HG02798 (cell line): ENCODE measurements at regions not wholly inside any gene's neighbourhood (a gene's known extent, or its start where the extent isn't known, plus 50 kb on each side); places are given as distances from the start of the nearest gene placed in this dataset.
"Not testable (repeated sequence)": the region's sequence is repeated elsewhere in the genome, so short reads cannot be mapped to it uniquely, and the experiment has no call there.

Experiments used
- ATAC-seq: cut with Tn5 transposase; IDR thresholded peaks from one replicate; pipeline ENCODE4 v1.9.1; 2021; ENCODE audit warnings: mild to moderate bottlenecking; ENCODE audit not compliant: unreplicated experiment, poor library complexity

DNA sequence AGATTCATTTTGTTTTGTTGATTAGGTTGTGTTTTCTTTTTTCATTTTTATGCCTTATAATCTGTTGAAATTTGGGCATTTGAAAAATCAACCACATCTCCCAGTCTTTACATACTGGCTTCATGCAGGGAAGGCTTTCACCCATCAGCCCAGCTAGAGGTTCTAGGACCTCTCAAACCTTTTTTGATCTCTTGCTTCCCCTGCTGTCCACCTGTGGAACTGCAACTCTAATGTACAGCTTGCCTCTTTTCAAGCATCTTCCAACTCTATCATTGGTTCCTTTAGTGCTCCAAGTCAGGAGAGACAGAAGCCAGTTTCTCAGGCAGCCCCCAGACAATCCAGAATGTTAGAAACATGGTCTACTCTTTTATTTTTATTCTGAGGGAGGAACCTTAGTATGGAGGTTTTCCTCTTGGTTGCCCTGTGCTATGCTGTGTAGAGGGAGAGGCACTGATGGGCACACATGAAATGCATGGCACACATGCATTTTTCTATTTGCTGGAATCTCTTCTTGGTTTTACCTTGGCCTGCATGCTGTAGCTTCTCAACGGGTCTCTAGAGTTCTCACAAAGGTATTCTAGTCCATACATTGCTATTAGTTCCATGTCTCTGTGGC is 107.2 kb upstream of the L3MBTL4 start:
- ATAC-seq, result peak; percentile 69

DNA sequence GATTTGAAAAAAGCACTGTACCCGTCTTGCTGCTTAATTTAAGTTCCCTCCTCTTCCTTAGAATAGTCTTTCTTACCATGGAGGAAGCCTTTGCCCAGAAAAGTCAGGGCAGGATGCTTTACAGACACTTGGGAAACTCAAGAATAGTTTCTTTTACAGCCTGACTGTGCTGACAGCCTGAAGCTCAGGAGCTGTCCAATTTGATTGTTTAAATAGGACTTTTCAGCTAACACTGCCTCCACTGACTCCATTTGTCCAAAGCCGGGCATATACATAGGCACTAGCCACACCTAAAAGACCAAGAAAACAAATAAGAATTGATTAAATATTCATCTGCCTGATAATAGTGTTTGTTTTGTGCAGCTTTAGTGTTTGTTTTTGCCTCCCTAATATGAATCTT is 110.9 kb upstream of the L3MBTL4 start:
- no peak for ATAC-seq

DNA sequence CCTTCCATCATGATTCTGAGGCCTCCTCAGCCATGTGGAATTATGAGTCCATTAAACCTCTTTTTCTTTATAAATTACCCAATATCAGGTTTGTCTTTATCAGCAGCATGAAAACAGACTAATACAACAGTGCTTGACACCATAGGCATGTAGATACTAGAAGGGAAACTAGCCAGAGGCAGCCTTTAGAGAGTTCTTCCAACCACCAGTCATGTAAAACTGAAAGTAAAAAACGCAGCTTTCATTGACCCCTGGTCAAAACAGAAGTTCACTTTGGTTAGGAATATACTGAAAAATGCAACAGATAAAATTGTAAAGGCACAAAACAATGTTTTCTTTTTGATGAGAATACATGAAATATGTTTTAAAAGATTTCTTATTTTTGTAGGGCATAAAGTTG is 122.8 kb upstream of the L3MBTL4 start:
- ATAC-seq, result no peak

DNA sequence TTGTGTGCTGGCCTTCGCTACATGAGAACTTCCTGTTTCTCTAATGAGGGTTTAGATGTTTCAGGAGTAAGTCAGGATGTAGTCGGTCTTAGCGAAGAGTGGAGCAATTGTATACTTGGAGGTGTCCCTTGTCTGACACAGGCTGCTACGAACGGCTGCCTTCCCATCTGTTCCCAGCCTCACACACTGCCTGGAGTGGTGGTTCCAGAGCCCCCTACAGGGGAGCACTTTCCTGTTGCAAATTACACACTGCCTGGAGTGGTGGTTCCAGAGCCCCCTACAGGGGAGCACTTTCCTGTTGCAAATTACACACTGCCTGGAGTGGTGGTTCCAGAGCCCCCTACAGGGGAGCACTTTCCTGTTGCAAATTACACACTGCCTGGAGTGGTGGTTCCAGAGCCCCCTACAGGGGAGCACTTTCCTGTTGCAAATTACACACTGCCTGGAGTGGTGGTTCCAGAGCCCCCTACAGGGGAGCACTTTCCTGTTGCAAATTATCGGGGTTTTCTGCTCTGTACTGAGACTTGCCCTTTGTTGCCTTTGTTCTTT is 126.5 kb upstream of the L3MBTL4 start:
- ATAC-seq, result not testable (repeated sequence)

DNA sequence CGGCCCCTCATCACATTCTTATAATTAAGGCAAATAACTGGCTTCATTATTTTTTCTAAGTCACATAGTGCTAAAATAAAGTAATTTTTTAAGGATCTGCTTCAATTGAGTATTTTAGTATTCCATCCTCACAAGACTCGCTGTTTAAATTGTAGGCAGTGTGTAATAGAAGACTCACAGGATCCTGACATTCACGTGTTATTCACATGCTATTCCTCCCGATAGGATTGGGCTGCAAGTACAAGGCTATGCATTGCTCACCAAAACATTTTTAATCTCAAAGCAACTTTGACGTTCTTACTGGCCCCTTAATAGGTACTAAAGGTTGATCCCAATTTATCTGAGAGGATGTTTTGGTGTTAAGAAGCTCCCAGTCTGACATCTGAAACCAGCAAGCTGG is 127.6 kb upstream of the L3MBTL4 start:
- ATAC-seq, result no peak

DNA sequence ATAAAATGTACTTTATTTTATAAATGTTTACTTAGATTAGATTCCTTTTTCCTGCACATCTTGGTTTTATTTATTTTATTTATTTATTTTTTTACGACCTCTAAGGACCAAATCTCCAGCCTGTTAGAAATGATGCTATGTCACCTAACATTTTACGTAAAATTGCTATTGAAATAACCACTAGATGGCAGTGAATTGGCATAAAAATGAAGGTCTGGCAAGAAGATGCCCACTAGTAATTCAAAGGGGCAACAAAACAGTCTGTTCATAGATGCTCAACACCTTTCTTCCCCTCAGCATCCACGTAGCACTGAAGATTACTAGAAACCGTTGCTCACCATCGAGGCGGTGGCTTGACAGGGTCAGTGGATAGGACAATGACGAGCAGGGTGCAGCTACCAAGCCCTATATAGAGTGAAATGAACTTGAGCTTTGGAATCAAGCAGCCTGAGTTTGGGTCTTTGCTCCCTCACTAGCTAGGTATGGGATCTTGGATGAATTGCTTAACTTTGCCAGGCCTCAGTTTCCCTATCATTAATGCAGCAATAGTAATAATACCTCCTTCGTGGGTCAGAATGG is 128.7 kb upstream of the L3MBTL4 start:
- ATAC-seq, result no peak

DNA sequence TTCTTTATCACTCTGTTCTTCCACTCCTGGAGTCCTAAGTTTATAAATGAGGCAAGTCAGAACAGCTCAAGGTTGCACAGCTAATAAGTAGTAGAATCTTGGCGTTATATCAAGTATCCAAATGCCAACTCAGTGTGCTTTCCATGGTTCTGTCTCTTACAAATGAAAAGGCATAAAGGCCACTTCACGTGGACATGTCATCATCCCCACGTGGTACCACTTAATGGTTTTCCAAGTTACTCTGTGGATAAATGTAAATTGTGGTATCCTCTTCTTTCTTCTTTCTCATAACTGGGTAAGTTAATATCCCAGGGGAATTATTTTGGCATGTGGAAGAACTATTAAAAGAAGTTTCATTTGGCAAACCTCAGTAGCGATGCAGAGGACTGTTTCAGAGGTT is 131.5 kb upstream of the L3MBTL4 start:
- no peak for ATAC-seq

DNA sequence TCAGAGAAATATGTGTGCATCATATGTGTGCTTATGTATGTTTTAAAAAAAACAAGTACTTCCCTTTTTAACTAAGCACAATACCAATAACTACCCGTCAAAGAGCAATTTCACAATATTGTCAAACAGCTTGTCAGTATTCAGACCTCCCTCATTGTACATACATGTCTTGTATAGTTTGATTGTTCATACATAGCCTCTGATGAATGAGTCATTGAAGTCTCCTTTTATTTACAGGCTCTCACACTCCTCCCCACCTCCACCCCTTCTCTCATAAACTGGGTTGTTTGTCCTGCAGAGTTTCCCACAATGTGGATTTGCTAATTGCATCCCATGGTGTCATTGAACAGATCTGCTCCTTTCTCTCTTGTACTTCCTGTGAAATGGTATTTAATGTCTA is 132.8 kb upstream of the L3MBTL4 start:
- ATAC-seq, result no peak

DNA sequence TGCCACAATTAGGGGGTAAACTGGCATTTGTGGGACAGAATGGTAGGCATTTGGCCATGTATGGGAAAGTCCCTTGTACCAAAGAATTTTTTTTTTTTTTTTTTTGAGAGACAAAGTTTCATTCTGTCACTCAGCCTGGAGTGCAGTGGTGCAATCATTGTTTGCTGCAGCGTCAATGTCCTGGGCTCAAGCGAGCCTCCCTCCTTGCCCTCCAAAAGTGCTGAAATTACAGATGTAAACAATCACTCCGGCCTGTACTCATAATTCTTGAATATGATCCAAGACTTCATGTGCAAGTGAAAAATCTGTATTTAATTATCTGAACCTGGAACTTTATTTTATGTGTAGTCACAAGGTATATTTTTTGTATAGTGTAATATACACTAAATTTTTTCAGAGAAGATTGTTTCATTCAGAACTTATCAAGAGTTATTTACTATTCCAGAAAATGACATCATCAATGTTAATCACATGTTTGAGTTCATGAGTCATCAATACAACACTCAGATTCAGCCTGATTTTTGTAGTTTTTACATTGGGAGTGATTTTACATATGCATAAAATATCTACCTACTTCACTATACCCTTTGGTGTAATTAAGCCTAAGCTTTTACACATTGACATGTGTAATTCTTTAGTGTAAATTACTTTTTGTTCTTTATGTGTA is 138.7 kb upstream of the L3MBTL4 start:
- ATAC-seq, result no peak

DNA sequence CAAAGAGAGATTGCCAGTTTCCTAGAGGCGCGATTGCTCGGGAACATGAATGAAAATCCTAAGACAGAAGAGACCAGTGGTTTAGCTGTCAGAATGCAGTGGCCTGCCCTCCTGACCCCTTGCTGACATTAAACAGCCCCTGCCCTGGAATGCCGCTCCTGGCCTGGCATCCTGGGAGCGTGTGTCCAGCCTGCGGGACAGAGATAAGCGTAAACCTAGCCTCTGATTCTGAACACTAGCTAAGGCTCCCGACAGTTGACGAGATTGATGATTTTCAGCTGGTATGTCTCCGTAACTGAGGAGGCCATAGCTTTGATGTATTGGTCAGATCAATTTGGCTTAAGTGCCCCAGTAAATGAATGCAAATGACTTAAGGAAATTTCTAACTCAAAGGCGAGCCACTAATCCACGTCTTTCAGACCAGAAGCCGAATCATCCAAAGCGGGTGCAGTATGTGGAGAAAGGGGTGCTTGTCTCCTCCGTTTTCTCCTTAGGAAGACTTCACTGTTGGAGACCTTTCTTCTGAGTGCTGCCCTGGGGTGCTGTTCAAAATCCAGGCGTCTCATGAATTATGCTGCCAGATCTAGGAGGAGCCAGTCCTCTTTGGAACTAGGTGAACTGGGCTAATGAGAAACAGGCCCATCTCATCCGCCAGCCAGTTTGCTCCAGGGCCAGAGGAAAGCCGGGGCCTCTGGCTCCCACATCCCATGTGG is 142.5 kb upstream of the L3MBTL4 start:
- ATAC-seq, result no peak

DNA sequence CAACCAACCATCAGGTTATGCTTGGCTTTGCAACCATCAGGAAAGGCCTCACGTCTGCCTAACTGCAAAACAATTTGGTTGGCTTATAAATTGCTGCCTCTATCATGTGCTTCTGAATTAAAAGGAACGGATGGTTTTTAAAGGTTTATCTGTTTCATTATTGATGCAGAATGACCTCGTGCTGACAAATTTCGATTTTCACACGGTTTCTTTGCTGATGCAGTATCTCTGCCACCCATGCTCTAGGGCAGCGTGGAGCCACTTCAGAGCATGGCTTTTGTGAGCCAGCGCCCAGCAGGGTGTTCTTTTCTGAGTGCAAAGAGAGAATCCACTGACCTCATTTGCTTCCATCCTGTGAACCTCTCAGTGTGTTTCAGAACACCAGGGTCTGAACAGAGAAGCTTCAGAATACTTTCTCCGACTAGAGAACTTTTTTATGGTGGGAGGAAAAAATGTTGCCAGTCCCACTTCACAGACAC is 143.1 kb upstream of the L3MBTL4 start:
- no peak for ATAC-seq

DNA sequence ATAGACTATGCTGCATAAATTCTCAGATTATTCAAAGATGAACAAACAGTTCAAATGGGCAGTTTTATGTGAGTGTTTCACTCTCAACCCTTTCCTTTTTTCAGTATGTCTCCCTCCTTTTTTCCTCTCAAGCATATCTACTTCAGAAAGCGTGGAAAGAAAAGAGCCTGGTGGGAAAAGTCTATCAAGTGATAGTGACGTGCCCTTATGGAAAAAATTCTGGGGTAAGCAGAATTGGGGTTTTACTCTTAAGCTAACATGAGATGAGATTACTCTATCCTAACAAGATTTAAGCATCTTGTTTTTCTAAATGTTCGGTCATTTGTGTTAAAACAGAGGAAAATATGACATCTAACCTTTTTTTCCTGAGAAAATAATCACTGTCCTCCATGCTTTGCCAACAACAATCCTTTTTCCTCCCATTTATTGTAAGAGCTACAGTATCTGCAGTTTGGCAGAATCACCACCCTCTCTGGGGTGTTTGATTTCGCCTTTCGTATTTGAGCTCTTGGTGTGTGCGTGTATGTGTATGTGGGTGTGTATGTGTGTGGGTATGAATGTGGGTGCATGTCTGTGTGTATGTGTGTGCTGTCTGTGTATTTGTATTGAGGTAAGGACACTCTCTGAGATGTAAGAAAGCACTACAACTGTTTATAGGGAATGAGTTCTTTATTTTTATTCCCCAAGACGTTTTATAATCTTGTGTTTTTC is 143.9 kb upstream of the L3MBTL4 start:
- ATAC-seq, result no peak

DNA sequence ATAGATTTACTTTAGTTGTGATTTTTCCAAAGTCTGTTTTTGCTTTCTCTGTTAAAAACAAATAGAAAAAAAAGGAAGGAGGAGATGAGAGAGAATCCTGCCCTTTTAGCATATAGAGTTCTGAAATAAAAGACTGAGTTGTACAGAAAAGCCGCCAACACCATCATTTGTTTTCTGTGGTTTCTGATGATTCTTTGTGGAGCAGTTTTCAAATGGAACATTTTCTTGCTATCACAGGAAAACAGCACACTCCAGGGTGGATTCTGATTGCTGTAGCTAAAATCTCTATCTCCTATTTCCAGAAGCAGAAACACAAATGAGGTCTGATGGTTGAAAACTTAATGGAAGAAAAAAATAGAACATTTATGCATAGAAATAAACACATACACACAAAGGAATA is 144.6 kb upstream of the L3MBTL4 start:
- ATAC-seq, result no peak

DNA sequence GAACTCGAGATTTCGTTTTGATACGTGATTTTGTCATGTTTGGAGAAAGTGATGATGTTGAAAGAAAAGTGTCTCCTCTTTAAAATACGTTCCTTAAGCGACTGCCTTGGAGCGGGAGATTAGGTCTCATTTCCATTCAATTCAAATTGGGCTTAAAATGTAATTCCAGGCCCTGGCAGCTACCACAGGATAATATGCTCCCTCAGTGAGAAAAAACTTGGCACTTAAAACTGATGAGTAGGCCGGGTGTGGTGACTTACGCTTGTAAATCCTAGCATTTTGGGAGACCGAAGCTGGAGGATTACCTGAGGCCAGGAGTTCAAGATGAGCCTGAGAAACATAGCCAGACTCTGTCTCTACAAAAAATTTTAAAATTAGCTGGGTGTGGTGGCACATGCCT is 146.3 kb upstream of the L3MBTL4 start:
- ATAC-seq, result no peak

DNA sequence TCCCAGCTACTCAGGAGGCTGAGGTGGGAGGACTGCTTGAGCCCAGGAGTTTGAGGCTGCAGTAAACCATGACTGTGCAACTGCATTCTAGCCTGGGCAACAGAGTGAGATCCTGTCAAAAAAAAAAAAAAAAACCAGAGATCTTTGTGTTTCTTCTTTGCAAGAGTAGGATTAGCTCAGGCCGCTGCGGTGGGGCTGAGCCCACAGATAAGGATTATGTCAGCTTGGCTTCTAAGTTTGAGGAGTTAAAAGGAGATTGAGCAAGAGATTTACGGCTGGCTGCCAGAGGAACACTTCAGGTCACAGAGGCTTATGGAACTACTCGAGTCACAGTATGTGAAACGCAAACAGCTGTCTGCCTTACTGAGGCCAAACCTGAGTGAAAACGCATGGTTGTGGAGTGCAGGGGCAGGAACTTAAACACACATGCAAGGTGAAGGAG is 146.7 kb upstream of the L3MBTL4 start:
- ATAC-seq, result no peak

DNA sequence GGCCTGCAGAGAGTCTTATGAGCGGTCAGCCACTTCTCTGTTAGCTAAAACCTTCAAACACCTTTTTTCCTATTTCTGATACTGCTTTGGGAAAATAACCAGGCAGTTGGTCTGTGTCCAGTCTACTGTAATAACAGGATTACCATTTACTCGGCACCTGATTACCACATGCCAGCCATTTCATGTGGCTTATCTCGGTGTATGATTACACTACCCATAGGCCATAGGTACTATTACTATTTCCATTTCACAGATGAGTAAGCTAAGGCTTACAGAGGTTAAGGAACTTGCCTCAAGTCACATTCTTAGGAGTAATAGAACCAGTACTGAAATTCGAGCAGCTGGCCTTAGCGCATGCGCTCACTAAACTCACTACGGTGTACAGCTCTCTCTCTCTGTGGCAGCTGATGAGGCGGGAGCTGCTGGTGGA is 147.2 kb upstream of the L3MBTL4 start:
- ATAC-seq, result no peak

DNA sequence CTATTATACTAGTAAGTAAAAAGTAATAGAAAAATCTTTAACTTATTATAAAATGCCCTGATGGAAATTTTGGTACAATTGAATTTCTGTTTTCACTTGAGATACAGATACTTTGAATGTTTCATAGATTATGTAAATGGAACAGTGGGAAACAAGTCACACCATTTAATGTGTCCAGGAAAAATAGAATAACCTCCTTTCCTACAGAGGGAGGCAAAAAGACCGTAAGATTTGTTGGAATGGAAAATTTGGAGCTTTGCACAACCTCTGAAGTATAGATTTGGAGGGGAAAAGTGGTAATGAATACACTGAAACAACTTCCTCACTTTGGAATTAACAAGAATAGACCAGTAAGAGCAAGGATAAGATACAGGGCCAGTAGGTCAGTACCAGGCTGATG is 149.2 kb upstream of the L3MBTL4 start:
- ATAC-seq, result no peak

DNA sequence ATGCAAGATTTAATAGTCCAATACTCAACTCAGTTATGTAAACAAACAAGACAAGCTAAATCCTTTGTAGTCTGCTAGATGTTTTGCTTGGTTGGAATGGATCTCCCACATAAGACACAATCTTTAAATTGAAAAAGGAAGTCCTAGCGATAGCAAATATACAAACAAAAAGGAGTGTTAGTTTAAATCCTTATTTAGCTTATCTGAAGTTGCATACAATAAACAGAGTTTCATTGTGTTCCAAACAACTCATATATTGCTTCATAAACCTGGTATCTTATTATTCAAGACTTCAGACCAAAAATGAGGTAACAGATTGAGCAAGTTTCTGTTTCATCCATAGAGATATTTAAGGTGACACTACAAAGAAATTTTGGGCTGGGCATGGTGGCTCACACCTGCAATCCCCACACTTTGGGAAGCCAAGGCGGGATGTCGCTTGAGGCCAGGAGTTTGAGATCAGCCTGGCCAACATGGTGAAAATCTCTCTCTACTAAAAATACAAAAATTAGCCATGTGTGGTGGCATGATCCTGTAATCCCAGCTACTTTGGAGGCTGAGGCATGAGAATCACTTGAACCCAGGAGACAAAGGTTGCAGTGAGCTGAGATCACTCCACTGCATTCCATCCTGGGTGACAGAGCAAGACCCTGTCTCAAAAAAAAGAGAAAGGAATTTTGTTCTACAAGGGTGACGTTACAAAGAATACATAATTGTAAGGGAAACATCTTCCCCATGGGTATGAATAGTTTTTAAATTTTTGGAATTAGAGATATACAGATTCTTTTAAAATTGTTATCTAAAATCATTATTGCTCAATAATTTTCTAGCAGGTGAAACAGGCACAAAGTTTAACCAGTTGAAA is 150.5 kb upstream of the L3MBTL4 start:
- no peak for ATAC-seq

DNA sequence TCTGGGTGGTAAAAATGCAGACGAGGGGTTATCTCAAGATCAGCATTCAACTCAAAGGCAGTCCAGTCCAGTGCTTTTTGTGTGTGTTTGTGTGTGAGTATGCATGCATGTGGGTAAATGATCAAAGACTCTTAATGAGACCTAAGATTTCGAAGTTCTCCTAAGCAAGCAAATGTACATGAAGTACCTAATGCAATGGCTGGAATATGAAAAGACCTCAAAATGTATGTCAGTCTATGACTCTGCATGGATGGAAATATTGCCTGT is 151.0 kb upstream of the L3MBTL4 start:
- ATAC-seq, result no peak
